HG02884 (cell line): ENCODE measurements at regions not wholly inside any gene's neighbourhood (a gene's known extent, or its start where the extent isn't known, plus 50 kb on each side); places are given as distances from the start of the nearest gene placed in this dataset.
"Not testable (repeated sequence)": the region's sequence is repeated elsewhere in the genome, so short reads cannot be mapped to it uniquely, and the experiment has no call there.

Source experiments
- ATAC-seq: cut with Tn5 transposase; IDR thresholded peaks from one replicate; pipeline ENCODE4 v1.9.1; 2021; ENCODE audit warnings: mild to moderate bottlenecking, moderate library complexity; ENCODE audit not compliant: unreplicated experiment

DNA sequence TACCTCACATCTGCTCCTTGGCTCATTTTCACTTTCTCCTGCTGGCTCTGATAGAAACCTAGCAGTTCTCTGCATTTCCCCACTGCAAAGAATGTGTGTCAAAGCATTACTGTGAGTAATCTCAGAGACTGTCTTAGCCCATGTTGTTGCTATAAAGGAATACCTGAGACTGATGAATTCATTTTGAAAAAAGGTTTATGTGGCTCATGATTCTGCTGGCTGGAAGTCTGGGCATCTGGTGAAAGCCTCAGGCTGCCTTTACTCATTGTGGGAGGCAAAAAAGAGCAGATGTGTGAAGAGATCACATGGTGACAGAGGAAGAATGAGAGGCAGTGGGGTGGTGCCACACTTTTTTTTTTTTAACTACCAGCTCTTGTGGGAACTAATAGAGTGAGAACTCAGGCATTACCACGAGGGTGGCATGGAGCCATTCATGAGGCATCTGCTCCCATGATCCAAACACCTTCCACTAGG, 191.6 kb upstream of the CTNND2 start:
- ATAC-seq = no peak

DNA sequence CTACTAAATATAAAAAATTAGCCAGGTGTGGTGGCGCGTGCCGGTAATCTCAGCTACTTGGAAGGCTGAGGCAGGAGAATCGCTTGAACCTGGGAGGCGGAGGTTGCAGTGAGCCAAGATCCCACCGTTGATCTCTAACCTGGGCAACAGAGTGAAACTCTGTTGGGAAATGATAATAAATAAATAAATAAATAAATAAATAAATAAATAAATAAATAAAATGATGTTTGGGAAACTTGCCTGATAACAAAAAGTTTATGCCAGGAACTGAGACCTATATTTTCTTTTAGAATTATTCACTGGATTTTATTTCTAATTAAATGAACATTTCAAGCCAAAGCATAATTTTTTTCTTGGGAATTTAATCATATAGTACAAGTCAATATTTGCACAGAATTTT, 189.3 kb upstream of the CTNND2 start:
- ATAC-seq = no peak

DNA sequence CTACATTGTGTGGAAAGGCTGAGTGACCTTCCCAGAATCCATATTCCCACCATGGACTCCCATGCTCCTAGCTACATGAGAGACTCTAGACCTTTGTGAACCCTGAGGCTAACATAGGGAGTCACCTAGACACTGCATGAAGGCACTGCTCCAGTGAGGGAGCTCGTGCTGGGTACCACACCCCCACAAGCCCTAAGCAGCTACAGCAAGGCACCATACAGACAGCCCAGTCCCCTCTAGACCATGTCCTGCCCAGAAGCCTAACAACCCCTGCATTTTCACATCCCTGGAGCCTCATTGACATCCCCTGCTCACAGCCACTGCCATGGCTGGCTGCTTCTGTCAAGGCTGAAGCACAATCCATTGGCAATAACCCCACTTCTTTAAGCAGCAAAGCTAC, 176.5 kb upstream of the CTNND2 start:
- ATAC-seq = no peak

DNA sequence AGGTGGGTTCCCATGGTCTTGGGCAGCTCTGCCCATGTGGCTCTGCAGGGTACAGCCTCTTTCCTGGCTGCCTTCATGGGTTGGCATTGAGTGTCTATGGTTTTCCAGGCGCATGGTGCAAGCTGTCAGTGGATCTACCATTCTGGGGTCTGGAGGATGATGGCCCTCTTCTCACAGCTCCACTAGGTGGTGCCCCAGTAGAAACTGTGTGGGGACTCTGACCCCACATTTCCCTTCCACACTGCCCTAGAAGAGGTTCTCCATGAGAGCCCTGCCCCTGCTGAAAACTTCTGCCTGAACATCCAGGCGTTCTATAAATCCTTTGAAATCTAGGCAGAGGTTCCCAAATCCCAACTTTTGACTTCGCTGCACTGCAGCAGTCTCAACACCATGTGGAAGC, 174.0 kb upstream of the CTNND2 start:
- not testable (repeated sequence) for ATAC-seq

DNA sequence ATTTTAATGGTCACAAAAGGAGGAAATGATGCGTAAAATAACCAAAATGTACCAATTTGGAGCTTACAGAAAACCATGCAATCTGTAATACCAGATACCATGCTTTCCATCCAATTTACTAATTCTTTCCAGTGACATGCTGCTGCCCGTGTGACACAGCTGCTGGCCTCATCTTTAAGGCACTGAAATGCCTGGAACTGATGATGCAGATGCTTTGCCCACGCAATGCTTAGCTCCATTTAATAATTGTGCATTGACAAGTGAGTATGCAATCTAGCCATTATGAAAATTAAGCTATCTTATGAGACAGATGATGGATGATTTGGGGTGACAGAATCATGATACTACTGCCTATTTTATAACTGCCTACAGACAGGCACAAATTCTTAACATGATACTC, 169.2 kb upstream of the CTNND2 start:
- no peak for ATAC-seq

DNA sequence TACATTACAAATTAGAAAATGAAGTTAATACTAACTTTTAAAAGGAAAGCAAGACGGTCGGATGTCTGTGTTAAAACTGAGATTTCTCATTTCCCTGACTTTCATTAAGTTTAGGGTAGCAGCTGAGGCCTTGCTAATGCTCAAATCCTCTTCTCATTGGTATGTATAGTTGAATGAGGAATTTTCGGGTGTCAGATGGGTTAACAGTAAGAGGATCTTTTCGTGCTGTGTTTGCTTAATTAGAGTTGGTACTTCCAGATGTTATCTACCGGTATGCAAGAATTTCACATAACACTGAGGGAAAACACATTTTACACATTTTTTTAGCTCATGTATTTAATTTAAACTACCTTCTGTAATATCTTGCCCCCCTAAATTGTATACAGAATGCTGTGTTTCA, 168.2 kb upstream of the CTNND2 start:
- ATAC-seq = no peak

DNA sequence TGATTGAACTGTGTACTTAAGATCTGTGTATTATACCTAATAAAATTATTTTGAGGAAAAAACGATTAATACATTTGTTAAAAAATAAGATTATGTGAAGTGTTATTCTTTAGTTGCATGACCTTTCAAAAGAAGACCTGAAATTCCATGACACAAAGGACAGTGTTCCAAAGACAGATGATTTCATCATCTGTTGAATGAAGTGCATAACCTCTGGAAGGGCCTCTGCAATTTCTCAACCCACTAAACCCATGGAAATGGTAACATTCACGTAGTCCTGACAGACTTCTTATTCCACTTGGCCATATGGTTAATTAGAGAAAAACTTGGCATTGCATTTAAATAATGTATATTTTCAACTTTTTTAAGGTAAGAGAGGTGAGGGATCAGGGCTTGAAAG, 167.2 kb upstream of the CTNND2 start:
- ATAC-seq = no peak

DNA sequence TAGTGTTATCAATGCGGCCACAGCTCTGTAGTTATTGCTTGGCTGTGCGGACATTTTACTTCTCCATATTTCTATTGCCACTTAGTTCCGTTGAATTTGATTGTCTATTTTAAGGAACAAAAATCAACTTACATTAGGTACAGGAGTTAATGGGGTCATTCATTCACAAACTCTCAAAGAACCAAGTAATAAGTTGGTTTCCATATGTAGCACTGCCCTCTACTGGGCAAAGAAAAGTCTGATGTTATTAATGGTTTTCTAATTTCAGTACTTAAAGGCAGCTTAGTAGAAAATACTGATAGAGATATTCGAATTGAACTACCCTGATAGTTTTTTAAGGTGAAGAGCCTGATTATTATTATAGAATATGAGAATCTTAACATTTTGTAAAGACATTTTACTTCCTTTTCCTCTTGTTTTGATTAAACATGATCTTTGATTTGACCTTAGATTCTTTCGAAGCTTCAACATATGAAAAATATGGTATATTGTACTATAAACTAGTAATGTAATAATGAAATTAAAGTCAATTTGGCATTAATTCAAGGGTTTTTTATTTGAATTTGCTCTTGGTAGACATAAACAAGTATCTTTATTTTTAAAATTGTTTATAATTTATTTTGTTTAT, 119.5 kb upstream of the CTNND2 start:
- no peak for ATAC-seq

DNA sequence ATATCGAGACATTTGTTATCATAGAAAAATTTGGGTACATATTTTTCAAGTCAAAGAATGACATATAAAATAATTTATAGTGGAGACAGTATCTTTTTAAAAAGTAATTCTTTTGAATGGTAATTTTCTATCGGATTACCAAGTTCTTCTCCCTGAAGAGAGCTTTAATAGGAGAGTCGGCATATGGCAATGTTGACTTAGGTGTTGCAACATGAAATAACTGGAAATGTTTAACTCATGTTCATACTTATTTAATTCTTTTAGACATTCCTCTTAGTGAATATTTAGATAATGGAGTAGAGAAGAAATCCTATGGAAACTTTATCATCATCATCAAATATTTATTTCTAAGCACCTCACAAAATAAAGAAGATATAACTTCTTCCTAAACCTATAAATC, 118.2 kb upstream of the CTNND2 start:
- ATAC-seq = no peak

DNA sequence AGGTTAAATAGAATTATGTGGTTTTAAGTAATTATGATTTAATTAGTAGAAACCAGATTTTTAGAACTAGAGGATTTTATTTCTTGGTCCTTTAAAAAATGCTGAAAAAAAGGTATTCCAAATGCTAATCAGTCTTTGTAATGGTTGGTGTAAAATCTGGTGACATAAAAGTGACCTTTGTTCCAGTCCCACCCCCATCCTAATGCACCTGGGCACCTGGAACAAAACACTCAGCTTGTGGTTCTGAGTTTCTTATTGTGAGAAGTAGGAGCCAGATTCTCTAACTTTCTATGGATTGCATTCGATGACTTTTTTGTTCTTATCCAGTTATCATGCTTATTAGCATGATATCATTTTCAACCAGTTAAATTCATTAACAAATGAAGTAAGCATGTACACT, 115.1 kb upstream of the CTNND2 start:
- no peak for ATAC-seq

DNA sequence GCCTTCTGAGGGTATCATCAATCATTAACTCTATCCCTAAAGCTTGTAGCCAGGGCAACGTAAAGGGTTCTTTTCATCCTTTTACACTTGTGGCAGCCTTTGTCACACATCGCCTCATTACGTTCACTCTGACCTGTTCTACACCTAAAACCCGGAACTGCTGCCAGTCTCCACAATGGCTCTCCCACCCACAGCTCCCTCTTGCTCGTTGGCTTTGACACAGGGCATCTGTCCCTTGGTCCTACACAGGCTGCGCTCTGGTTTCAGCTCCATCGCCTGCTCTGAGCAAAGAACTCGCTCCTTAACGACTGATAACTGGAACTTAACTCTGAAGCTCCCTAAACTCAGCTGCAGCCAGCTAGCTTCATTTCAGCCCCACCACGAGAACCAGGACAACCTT, 112.8 kb upstream of the CTNND2 start:
- ATAC-seq = no peak

DNA sequence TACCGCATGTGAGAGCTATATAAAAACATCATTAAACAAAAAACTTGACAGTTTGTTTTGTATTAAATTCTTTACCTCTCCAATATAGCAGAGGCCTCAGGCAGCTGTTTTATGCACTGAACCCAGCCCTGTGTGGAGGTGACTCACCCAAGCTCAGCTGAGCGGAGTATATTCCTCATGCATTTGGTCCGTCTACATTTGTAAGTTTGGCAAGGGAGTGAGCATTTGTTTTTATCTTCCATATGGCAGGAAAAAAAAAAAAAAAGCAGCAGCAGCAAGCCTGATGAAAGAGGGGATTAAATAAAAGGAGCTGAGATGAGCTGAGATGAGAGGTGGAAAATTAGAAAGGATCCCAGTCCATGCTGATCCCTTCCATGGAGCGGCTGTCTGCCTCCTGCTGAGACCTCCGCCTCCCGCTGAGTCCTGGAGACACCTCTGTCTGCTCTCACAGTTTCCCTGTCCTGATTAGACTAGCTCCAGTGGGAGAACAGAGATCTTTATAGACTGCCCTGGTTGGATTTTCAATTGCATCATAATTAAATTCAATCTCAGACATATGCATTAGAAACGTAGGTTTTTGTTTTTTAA, 112.0 kb upstream of the CTNND2 start:
- no peak for ATAC-seq

DNA sequence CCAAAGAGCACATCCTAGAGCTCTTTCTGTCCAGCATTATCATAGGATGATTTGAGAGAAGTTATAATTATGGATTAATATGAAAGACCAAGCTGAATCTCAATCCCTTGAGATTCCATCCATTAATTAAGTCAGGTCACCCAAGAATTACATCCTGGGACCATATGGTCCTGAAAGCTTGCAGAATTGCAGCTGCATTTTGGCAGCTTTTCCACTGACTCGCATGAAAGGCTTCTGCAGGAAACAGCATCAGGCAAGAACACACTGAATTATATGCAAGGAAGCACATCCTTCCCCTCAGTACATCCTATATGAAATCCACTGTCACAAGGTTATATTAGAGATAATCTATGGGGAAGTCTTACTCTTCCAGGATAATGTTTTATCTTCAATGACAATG, 109.1 kb upstream of the CTNND2 start:
- ATAC-seq = no peak

DNA sequence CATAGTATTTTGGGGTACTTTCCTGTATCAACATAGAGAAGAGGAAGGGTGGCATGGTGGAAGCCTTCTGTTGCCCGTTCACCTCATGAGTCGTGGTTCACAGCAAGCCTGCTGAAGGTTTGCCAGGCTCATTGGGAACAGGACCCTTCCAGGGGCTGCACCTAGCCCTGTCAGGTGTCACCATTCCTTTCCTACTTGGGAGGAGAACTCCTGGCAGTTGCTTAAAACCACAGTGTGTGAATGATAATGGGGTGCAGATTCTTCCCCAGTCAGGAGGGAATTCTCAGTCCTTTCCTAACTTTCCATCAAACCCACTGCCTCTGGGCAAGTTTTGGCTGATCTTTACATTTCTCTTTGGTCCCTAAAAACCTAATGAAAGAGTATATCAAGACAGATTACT, 99.4 kb upstream of the CTNND2 start:
- ATAC-seq = no peak

DNA sequence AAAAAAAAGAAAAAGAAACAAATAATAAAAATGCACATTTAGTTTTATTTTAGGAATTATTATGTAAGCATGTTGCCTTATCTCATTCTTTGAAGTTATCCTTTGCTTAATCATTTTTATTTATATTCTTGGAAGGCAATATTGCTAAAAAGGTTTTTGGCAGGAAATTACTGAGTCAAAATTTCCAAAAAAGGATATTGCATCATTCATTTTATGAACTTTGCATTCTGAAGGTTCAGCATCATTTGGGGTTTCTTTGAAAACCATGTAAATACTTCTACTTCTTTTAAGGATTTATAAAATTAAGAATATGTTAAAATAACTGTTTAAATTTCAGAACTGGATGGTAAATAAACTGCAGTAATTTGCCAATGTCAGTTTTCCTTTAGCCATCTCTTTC, 94.2 kb upstream of the CTNND2 start:
- ATAC-seq = no peak

DNA sequence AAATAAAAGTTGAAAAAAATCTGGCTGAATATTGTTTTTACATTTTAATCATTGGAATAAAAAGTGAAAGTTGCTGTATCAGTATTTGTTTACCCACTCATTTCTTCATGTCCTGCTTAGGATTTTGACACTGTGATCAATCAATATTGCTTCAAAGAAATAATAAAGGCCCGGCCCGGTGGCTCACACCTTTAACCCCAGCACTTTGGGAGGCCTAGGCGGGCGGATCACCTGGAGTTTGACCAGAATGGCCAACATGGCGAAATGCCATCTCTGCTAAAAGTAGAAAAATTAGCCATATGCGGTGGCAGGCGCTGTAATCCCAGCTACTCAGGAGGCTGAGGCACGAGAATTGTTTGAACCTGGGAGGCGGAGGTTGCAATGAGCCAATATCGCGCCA, 93.7 kb upstream of the CTNND2 start:
- ATAC-seq = no peak

DNA sequence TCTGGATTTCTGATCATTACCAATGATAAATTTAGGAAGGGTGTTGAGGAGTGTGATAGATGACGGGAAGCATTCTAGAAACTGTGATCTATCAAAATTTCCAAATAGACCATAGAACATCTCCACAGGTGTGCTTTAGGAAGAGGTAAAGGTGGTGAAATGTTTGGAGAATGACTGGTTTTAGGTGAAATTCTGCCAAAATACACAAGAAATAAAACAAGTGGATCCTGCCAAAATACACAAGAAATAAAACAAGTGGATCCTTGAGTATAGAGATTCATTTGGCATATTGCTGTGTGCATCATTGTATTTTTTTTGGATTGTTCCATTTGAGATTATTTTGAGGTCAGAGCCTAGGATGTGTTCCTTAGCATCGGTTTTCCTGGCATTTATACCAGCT, 88.3 kb upstream of the CTNND2 start:
- no peak for ATAC-seq

DNA sequence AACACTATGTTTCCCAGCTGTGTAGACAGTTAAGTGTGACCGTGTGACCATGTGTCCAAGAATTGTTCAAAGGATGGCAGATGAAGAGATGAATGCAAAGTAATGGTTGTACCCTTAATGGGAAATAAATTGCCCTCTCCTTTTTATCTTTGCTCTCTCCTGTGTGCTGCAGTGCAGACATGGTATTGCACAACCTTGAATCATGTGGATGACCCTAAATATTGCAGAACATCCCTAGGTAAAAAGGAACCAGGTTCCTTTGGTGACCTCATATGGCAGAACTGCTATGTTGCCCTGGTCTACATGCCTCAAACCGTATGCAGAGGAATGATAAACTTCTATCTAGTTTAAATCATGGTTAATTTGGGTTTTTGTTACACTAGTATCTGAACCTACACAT, 81.7 kb upstream of the CTNND2 start:
- no peak for ATAC-seq

DNA sequence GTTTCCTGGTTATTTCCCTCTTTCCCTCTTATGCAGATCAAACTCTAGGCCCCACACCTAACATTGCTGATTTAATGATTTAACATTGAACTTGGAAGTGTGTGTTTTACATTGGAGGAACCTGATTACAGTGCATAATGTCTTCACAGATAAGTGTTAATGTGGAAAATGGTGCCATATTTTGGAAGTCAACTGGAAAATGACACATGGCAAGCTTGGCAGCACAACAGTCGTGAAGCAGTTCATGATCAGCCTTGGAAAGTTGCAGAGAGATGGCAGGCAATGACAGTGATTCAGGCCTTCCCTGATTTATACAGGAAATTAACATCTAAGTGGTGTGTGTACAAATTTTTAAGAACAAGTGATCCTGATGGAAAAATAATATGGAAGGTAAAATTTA, 80.0 kb upstream of the CTNND2 start:
- ATAC-seq = no peak

DNA sequence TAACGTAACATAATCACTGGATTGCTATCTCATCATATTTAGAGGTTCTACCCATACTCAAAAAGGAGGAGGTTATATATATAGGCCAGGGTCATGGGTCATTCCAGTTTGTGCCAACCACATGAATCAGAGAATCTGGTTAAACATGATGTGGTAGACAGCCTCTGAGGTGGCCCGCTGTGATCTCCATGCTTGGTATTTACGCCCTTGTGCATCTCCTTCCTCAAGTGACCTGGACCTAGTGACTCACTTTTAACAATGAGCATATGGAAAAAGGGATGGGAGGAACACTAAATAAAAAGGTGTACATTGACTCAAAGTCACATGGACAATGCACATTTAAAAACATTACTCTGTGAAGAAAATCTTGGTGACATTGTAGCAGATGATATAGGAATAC, 77.7 kb upstream of the CTNND2 start:
- no peak for ATAC-seq

DNA sequence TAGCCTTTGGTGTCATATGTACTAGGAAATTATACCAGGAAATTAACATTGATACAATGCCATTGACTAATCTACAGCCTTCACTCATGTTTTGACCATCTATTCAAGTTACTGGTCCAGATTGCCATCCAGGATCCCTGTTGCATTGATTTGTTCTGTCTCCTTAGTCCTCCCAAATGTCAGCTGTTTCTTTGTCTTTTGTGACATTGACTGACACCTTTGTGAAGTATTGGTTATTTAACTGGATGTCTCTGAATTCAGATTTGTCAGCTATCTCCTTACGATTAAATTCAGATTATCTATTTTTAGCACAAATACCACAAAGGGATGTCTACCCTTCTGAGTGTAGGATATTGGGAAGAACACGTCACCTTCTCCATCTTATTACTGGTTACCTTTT, 73.7 kb upstream of the CTNND2 start:
- ATAC-seq = no peak

DNA sequence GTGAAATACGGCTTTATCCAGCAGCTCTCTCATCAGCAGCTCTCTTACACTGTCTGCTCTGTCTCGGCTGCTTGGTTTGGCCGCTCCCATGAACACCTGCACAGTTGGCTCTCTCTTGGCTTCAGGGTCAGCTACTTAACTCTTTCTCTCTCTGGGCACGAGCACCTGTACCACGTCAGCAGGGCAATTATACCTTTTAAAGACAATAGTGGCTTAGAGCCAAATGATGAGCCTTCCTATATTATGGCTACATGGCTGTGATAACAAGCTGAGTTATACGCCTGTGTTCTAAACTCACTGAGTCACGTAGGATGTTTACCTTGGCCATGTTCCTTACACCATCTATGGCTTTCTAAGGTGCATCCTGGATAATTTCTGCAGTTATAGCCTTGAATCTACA, 69.2 kb upstream of the CTNND2 start:
- no peak for ATAC-seq

DNA sequence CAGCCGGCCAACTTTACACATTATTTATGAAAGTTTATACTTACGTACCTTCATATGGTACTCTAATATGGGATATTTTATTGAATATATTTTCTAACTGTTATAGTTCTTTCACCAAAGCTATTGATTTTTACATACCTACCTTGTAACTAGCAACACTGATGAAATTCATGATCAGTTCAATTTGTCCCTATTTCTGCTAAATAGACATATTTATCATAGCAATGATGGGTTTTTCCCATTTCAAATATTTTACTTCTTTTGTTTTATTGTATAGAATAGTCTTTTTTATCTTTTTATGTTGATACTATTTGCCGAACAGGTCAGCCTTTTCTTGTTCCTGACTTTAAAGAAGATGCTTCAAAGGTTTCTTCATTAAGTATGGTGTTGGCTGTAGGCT, 59.0 kb upstream of the CTNND2 start:
- ATAC-seq = no peak
